HepG2 (cell line): ENCODE measurements at regions not wholly inside any gene's neighbourhood (a gene's known extent, or its start where the extent isn't known, plus 50 kb on each side); places are given as distances from the start of the nearest gene placed in this dataset.

Experiments
- DNMT1 ChIP-seq: sonication (generic); formaldehyde crosslinking; IDR thresholded peaks from 2 replicates; pipeline ENCODE4 v1.5.1; 2020; ENCODE audit warnings: mild to moderate bottlenecking, missing genetic modification reagents
- HDAC1 ChIP-seq: sonication (generic); formaldehyde crosslinking; IDR thresholded peaks from 2 replicates; pipeline ENCODE4 v1.5.1; 2020; ENCODE audit warnings: mild to moderate bottlenecking, missing genetic modification reagents
- KLF6 ChIP-seq: IDR thresholded peaks from 2 replicates; pipeline ENCODE4 v1.8.0; 2016; ENCODE audit warnings: missing biosample characterization, missing genetic modification reagents
- RFX1 ChIP-seq: fragments of 450-650 bp; IDR thresholded peaks from 2 replicates; pipeline ENCODE4 v1.6.1; 2017
- SATB2 ChIP-seq: sonication (generic); formaldehyde crosslinking; IDR thresholded peaks from 2 replicates; pipeline ENCODE4 v1.5.0; 2020; ENCODE audit warnings: missing genetic modification reagents
- SRSF4 ChIP-seq: fragments of 200-400 bp; formaldehyde crosslinking; IDR thresholded peaks from one replicate; pipeline ENCODE4 v1.6.1; 2018; ENCODE audit warnings: mild to moderate bottlenecking, low read depth, low read length, moderate library complexity; ENCODE audit not compliant: poor library complexity, severe bottlenecking
- ZFP36 ChIP-seq: fragments of 150-350 bp; IDR thresholded peaks from 2 replicates; pipeline ENCODE4 v1.6.1; 2018; ENCODE audit warnings: borderline replicate concordance, low read length, low read depth; ENCODE audit not compliant: partially characterized antibody
- ZNF230 ChIP-seq: sonication (generic); formaldehyde crosslinking; IDR thresholded peaks from 2 replicates; pipeline ENCODE4 v1.4.0; 2020; ENCODE audit warnings: mild to moderate bottlenecking, missing genetic modification reagents
- ZNF326 ChIP-seq: sonication (generic); formaldehyde crosslinking; IDR thresholded peaks from 2 replicates; pipeline ENCODE4 v1.4.0; 2020; ENCODE audit warnings: missing genetic modification reagents, borderline replicate concordance
- ZNF768 ChIP-seq: sonication (generic); formaldehyde crosslinking; IDR thresholded peaks from 2 replicates; pipeline ENCODE4 v1.4.0; 2020; ENCODE audit warnings: missing genetic modification reagents
- TF ChIP-seq, protein P1 (sequence below): sonication (generic); formaldehyde crosslinking; IDR thresholded peaks from 2 replicates; pipeline ENCODE4 v1.8.1; 2023; ENCODE audit warnings: mild to moderate bottlenecking, missing genetic modification reagents, borderline replicate concordance
- TF ChIP-seq, protein P2 (sequence below): sonication (generic); formaldehyde crosslinking; IDR thresholded peaks from 2 replicates; pipeline ENCODE4 v1.9.0; 2021; ENCODE audit warnings: missing genetic modification reagents, borderline replicate concordance
- TF ChIP-seq, protein P3 (sequence below): sonication (generic); formaldehyde crosslinking; IDR thresholded peaks from 2 replicates; pipeline ENCODE4 v1.4.0; 2020; ENCODE audit warnings: low read depth, mild to moderate bottlenecking, missing genetic modification reagents
- TF ChIP-seq, protein P4 (sequence below): sonication (generic); formaldehyde crosslinking; IDR thresholded peaks from 2 replicates; pipeline ENCODE4 v1.4.0; 2020; ENCODE audit warnings: mild to moderate bottlenecking, missing genetic modification reagents

DNA sequence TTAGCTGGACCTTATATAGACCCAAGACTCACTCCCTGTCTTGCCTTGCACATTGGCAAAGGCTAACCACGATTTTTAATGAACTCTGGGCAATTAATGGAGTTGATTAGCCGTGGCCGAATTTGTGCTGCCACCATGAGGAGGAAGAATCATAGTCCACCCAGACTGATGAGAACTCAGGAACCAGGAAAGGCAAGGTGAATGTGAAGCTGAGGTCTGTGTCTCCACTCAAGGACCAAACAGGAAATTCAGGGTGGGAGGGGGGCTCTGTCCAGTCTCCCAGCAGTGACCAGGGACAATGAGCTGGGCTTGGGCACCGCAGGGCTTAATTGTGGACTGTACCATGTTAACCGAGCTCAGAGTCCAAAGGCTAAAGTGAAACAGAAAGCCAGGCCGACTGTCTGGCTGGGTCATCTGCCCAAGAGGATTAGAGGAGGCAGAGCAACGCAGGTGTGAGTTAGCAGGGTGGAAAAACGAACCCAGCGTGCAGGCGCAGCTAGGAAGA, 127.0 kb upstream of the JCAD start (continued):
- no peak for TF ChIP-seq ZNF326 (CRISPR knock-in tag)
- TF ChIP-seq, protein P1, sequence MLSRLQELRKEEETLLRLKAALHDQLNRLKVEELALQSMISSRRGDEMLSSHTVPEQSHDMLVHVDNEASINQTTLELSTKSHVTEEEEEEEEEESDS: no peak
- no peak for TF ChIP-seq SRSF4
- TF ChIP-seq ZFP36: no peak
- TF ChIP-seq RFX1: no peak
- no peak for TF ChIP-seq DNMT1 (CRISPR knock-in tag)
- TF ChIP-seq, protein P2, sequence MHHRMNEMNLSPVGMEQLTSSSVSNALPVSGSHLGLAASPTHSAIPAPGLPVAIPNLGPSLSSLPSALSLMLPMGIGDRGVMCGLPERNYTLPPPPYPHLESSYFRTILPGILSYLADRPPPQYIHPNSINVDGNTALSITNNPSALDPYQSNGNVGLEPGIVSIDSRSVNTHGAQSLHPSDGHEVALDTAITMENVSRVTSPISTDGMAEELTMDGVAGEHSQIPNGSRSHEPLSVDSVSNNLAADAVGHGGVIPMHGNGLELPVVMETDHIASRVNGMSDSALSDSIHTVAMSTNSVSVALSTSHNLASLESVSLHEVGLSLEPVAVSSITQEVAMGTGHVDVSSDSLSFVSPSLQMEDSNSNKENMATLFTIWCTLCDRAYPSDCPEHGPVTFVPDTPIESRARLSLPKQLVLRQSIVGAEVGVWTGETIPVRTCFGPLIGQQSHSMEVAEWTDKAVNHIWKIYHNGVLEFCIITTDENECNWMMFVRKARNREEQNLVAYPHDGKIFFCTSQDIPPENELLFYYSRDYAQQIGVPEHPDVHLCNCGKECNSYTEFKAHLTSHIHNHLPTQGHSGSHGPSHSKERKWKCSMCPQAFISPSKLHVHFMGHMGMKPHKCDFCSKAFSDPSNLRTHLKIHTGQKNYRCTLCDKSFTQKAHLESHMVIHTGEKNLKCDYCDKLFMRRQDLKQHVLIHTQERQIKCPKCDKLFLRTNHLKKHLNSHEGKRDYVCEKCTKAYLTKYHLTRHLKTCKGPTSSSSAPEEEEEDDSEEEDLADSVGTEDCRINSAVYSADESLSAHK: no peak
- TF ChIP-seq, protein P3, sequence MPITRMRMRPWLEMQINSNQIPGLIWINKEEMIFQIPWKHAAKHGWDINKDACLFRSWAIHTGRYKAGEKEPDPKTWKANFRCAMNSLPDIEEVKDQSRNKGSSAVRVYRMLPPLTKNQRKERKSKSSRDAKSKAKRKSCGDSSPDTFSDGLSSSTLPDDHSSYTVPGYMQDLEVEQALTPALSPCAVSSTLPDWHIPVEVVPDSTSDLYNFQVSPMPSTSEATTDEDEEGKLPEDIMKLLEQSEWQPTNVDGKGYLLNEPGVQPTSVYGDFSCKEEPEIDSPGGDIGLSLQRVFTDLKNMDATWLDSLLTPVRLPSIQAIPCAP (CRISPR knock-in tag): peak; percentile 93; the same call in 1 of the 2 replicates
- 0 out of 2 replicates have a peak, but pooled peaks have one; percentile 26 for TF ChIP-seq ZNF768 (CRISPR knock-in tag)
- TF ChIP-seq SATB2: no peak
- peak; percentile 55 for TF ChIP-seq HDAC1 (CRISPR knock-in tag)
- no peak for TF ChIP-seq KLF6 (CRISPR knock-in tag)
- TF ChIP-seq, protein P4, sequence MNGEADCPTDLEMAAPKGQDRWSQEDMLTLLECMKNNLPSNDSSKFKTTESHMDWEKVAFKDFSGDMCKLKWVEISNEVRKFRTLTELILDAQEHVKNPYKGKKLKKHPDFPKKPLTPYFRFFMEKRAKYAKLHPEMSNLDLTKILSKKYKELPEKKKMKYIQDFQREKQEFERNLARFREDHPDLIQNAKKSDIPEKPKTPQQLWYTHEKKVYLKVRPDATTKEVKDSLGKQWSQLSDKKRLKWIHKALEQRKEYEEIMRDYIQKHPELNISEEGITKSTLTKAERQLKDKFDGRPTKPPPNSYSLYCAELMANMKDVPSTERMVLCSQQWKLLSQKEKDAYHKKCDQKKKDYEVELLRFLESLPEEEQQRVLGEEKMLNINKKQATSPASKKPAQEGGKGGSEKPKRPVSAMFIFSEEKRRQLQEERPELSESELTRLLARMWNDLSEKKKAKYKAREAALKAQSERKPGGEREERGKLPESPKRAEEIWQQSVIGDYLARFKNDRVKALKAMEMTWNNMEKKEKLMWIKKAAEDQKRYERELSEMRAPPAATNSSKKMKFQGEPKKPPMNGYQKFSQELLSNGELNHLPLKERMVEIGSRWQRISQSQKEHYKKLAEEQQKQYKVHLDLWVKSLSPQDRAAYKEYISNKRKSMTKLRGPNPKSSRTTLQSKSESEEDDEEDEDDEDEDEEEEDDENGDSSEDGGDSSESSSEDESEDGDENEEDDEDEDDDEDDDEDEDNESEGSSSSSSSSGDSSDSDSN (CRISPR knock-in tag): peak; percentile 30; the same call in 1 of the 2 replicates
- no peak for TF ChIP-seq ZNF230
